Trophoblast cell (in vitro differentiated cells and primary cell): ENCODE measurements at regions not wholly inside any gene's neighbourhood (a gene's known extent, or its start where the extent isn't known, plus 50 kb on each side); places are given as distances from the start of the nearest gene placed in this dataset.

Experiments used
- DNase-seq, 2 donors: peaks; one replicate each; pipeline ENCODE4 v3.0.0-alpha.2; 2016
- H2AFZ ChIP-seq: 2 replicates; pipeline ENCODE4 v1.6.1; 2013; ENCODE audit warnings: low read length, moderate library complexity, mild to moderate bottlenecking; ENCODE audit not compliant: insufficient read depth, poor library complexity
- H2AK5ac ChIP-seq: 2 replicates; pipeline ENCODE4 v1.6.1; 2013; ENCODE audit warnings: mild to moderate bottlenecking, low read length
- H2BK120ac ChIP-seq: 2 replicates; pipeline ENCODE4 v1.6.1; 2013; ENCODE audit warnings: low read length, mild to moderate bottlenecking, moderate library complexity; ENCODE audit not compliant: insufficient read depth, poor library complexity
- H2BK12ac ChIP-seq: 2 replicates; pipeline ENCODE4 v1.6.1; 2013; ENCODE audit warnings: mild to moderate bottlenecking, low read length, moderate library complexity
- H2BK5ac ChIP-seq: 2 replicates; pipeline ENCODE4 v1.6.1; 2013; ENCODE audit warnings: low read length, low read depth, moderate library complexity, mild to moderate bottlenecking; ENCODE audit not compliant: poor library complexity
- H3K14ac ChIP-seq: 2 replicates; pipeline ENCODE4 v1.6.1; 2013; ENCODE audit warnings: mild to moderate bottlenecking, low read length
- H3K18ac ChIP-seq: 2 replicates; pipeline ENCODE4 v1.6.1; 2013; ENCODE audit warnings: mild to moderate bottlenecking, low read length
- H3K23ac ChIP-seq: 2 replicates; pipeline ENCODE4 v1.6.1; 2013; ENCODE audit warnings: low read length
- H3K27ac ChIP-seq: 2 replicates; pipeline ENCODE4 v1.5.1; 2013; ENCODE audit warnings: low read depth, mild to moderate bottlenecking, inconsistent platforms, low read length, moderate library complexity
- H3K27me3 ChIP-seq: 2 replicates; pipeline ENCODE4 v1.6.1; 2013; ENCODE audit warnings: inconsistent platforms, mild to moderate bottlenecking, low read length, moderate library complexity; ENCODE audit not compliant: insufficient read depth
- H3K36me3 ChIP-seq, 2 experiments: 1 replicate in 1 of 2; 2 replicates in 1 of 2; pipeline ENCODE4 v1.6.1; 2013; ENCODE audit warnings: low read length in 2 of 2, mild to moderate bottlenecking in 2 of 2, moderate library complexity in 1 of 2; ENCODE audit not compliant: insufficient read depth in 2 of 2, control insufficient read depth in 1 of 2
- H3K4ac ChIP-seq: 2 replicates; pipeline ENCODE4 v1.6.1; 2013; ENCODE audit warnings: low read depth, mild to moderate bottlenecking, low read length, moderate library complexity
- H3K4me1 ChIP-seq, 2 experiments: 1 replicate in 1 of 2; 2 replicates in 1 of 2; pipeline ENCODE4 v1.6.1; 2013; ENCODE audit warnings: low read length in 2 of 2, mild to moderate bottlenecking in 2 of 2, moderate library complexity in 1 of 2; ENCODE audit not compliant: insufficient read depth in 2 of 2, control insufficient read depth in 1 of 2
- H3K4me2 ChIP-seq: 2 replicates; pipeline ENCODE4 v1.6.1; 2013; ENCODE audit warnings: inconsistent platforms, mild to moderate bottlenecking, low read length, moderate library complexity
- H3K4me3 ChIP-seq: 2 replicates; pipeline ENCODE4 v1.5.1; 2013; ENCODE audit warnings: mild to moderate bottlenecking, low read depth, low read length, inconsistent platforms
- H3K79me1 ChIP-seq: one replicate; pipeline ENCODE4 v1.6.1; 2013; ENCODE audit warnings: low read length
- H3K79me2 ChIP-seq: 2 replicates; pipeline ENCODE4 v1.6.1; 2013; ENCODE audit warnings: low read length, mild to moderate bottlenecking; ENCODE audit not compliant: control insufficient read depth, insufficient read depth, poor library complexity
- H3K9ac ChIP-seq: 2 replicates; pipeline ENCODE4 v1.6.1; 2013; ENCODE audit warnings: mild to moderate bottlenecking, low read length
- H3K9me3 ChIP-seq: 2 replicates; pipeline ENCODE4 v1.6.1; 2013; ENCODE audit warnings: low read depth, mild to moderate bottlenecking, control low read depth, inconsistent platforms, low read length; ENCODE audit not compliant: insufficient read depth
- H4K12ac ChIP-seq: 2 replicates; pipeline ENCODE4 v1.6.1; 2013; ENCODE audit warnings: low read depth, mild to moderate bottlenecking, low read length, moderate library complexity
- H4K8ac ChIP-seq: 2 replicates; pipeline ENCODE4 v1.6.1; 2013; ENCODE audit warnings: low read depth, mild to moderate bottlenecking, low read length, moderate library complexity
- H4K91ac ChIP-seq: one replicate; pipeline ENCODE4 v1.6.1; 2013; ENCODE audit warnings: low read depth, mild to moderate bottlenecking, low read length, moderate library complexity
- WGBS: extraction: QIAGEN DNeasy Blood & Tissue Kit; methylation state at CpG from one replicate; pipeline ENCODE4 v1.1.7; 2013; ENCODE audit warnings: missing lambda C conversion rate; ENCODE audit not compliant: insufficient read length, insufficient coverage; ENCODE audit errors: extremely low coverage; 5-methylcytosine and 5-hydroxymethylcytosine counted together

- H3K4me3 ChIP-seq, result no peak overlapping the region
- no peaks in the 10 kb centered on the region for H3K79me2 ChIP-seq
- H3K23ac ChIP-seq, result no peak overlapping the region
- H3K9ac ChIP-seq, result no peak overlapping the region
- H3K4me1 ChIP-seq, result no peaks in the 10 kb centered on the region
- no peak for DNase-seq
- WGBS, result no CpG with 5 or more reads among the region's 1 CpG
- no peak overlapping the region for H2BK12ac ChIP-seq
- no peaks in the 10 kb centered on the region for H3K79me1 ChIP-seq
- no peak overlapping the region for H4K8ac ChIP-seq
- no peak overlapping the region for H2AK5ac ChIP-seq
- H3K4me2 ChIP-seq, result no peak overlapping the region
- H3K9me3 ChIP-seq, result no peaks in the 10 kb centered on the region
- no peaks in the 10 kb centered on the region for H3K36me3 ChIP-seq
- H3K4ac ChIP-seq, result no peak overlapping the region
- H2AFZ ChIP-seq, result no peak overlapping the region
- no peak overlapping the region for H2BK5ac ChIP-seq
- H3K27ac ChIP-seq, result no peak overlapping the region
- H4K91ac ChIP-seq, result no peak overlapping the region
- H3K18ac ChIP-seq, result no peak overlapping the region
- H3K27me3 ChIP-seq, result no peaks in the 10 kb centered on the region
- H2BK120ac ChIP-seq, result no peak overlapping the region
- no peak overlapping the region for H3K14ac ChIP-seq
- no peak overlapping the region for H4K12ac ChIP-seq
These were observed 772.8 kb downstream of the CDH8 start for GRCh38 chr16:61263400-61263799.

DNA sequence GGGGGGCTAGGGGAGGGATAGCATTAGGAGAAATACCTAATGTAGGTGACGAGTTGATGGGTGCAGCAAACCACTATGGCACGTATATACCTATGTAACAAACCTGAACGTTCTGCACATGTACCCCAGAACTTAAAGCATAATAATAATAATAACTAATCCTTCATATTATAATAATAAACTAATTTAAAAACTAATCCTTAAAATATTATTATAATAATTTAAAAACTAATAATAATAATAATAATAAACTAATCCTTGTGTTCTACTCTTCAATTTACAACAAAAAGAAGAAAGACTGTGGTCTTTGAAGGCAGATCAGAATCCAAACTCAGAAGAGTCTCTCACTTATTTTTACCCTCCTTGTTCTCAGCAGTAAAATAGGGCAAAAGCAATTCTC, 774.9 kb downstream of the CDH8 start:
- WGBS, result no CpG with 5 or more reads among the region's 3 CpGs

GRCh38 chr16:61246592-61246991, 789.6 kb downstream of the CDH8 start:
- Histone ChIP-seq H3K4me3 (no peak overlapping the region), H4K91ac (no peak overlapping the region), H3K27ac (no peak overlapping the region), H2AK5ac (no peak overlapping the region), H3K4me2 (no peak overlapping the region), H3K14ac (no peak overlapping the region), H3K9ac (no peak overlapping the region), H4K12ac (no peak overlapping the region), H3K18ac (no peak overlapping the region), H2AFZ (no peak overlapping the region), H2BK12ac (no peak overlapping the region), H3K4me1 (no peaks in the 10 kb centered on the region), H3K27me3 (no peaks in the 10 kb centered on the region), H4K8ac (no peak overlapping the region), H3K9me3 (peaks cover 4% of the 10 kb centered on the region), H3K79me2 (no peaks in the 10 kb centered on the region), H3K23ac (no peak overlapping the region), H3K79me1 (no peaks in the 10 kb centered on the region), H2BK5ac (no peak overlapping the region), H3K4ac (no peak overlapping the region), H3K36me3 (no peaks in the 10 kb centered on the region), H2BK120ac (no peak overlapping the region)
- no CpG with 5 or more reads among the region's 1 CpG for WGBS
- no peak for DNase-seq

More for the DNA sequence above, 774.9 kb downstream of the CDH8 start:
- no peak overlapping the region for H3K18ac ChIP-seq
- H2BK120ac ChIP-seq, result no peak overlapping the region
- H2AK5ac ChIP-seq, result no peak overlapping the region
- H3K79me1 ChIP-seq, result no peaks in the 10 kb centered on the region
- H3K27ac ChIP-seq, result no peak overlapping the region
- DNase-seq, result no peak
- no peak overlapping the region for H4K12ac ChIP-seq
- no peak overlapping the region for H3K4ac ChIP-seq
- H3K4me3 ChIP-seq, result no peak overlapping the region
- no peaks in the 10 kb centered on the region for H3K27me3 ChIP-seq
- H2BK12ac ChIP-seq, result no peak overlapping the region
- no peaks in the 10 kb centered on the region for H3K36me3 ChIP-seq
- no peak overlapping the region for H2BK5ac ChIP-seq
- H4K91ac ChIP-seq, result no peak overlapping the region
- no peak overlapping the region for H3K9ac ChIP-seq
- H4K8ac ChIP-seq, result no peak overlapping the region
- H3K9me3 ChIP-seq, result no peaks in the 10 kb centered on the region
- no peak overlapping the region for H3K4me2 ChIP-seq
- H3K23ac ChIP-seq, result no peak overlapping the region
- H3K79me2 ChIP-seq, result no peaks in the 10 kb centered on the region
- H3K4me1 ChIP-seq, result no peaks in the 10 kb centered on the region
- H2AFZ ChIP-seq, result no peak overlapping the region
- no peak overlapping the region for H3K14ac ChIP-seq

DNA sequence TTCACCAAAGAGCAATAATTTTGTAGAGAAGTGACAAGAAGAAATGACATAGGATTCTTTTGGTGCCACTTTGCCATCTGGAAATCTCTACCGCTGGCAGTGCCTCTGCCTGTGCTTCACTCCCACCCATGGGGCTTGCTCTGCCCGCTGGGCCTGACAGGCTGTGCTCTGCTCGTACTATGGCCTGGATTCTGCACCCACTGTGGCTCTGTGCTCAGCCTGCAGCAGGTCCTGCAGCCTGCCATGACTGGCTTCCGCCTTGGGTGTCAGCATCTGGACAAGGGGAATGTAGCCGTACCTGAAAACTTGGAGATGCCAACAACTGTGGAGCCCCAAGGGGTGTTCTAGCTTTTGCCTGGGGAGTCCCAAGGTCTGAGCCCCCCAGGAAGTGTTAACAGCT, 792.3 kb downstream of the CDH8 start:
- Histone ChIP-seq H4K91ac (no peak overlapping the region), H2AK5ac (no peak overlapping the region), H3K79me2 (no peaks in the 10 kb centered on the region), H3K4me1 (no peaks in the 10 kb centered on the region), H3K9ac (no peak overlapping the region), H4K8ac (no peak overlapping the region), H3K18ac (no peak overlapping the region), H3K4me3 (no peak overlapping the region), H3K4ac (no peak overlapping the region), H3K4me2 (no peak overlapping the region), H4K12ac (no peak overlapping the region), H3K23ac (no peak overlapping the region), H2BK5ac (no peak overlapping the region), H2AFZ (no peak overlapping the region), H3K14ac (no peak overlapping the region), H2BK120ac (no peak overlapping the region), H3K9me3 (peaks cover 4% of the 10 kb centered on the region), H3K79me1 (no peaks in the 10 kb centered on the region), H3K27ac (no peak overlapping the region), H2BK12ac (no peak overlapping the region), H3K36me3 (no peaks in the 10 kb centered on the region), H3K27me3 (no peaks in the 10 kb centered on the region)
- DNase-seq, result no peak
- no CpG with 5 or more reads among the region's 5 CpGs for WGBS
